Activated B cell treated with CpG ODN at 0.5 μM for 24 hours (primary cell): ENCODE measurements at regions not wholly inside any gene's neighbourhood (a gene's known extent, or its start where the extent isn't known, plus 50 kb on each side); places are given as distances from the start of the nearest gene placed in this dataset.

Experiments used
- ATAC-seq: fragments of 200-7000 bp; cut with Tn5 transposase; one replicate; pipeline ENCODE4 v1.10.0; 2021; ENCODE audit warnings: low read depth, mild to moderate bottlenecking, moderate library complexity
- CTCF ChIA-PET: fragments of 350-600 bp; sonication (Branson Sonifier 250); formaldehyde crosslinking; loops from one replicate; lab custom pipeline; 2021; ENCODE audit warnings: antibody characterized with exemption; lab: Charles Lee
- POLR2A ChIA-PET: fragments of 350-600 bp; sonication (Branson Sonifier 250); formaldehyde crosslinking; loops from one replicate; lab custom pipeline; 2021; ENCODE audit warnings: antibody characterized with exemption; lab: Charles Lee
- DNase-seq: peaks from one replicate; pipeline ENCODE4 v3.0.0; 2022
- H3K27ac Mint-ChIP-seq: one replicate; pipeline ENCODE4 v1.8.0; 2020; ENCODE audit warnings: mixed read lengths
- H3K27me3 Mint-ChIP-seq: one replicate; pipeline ENCODE4 v1.8.0; 2021; ENCODE audit warnings: mixed read lengths
- H3K36me3 Mint-ChIP-seq: one replicate; pipeline ENCODE4 v1.8.0; 2021; ENCODE audit warnings: low read depth, mixed read lengths
- H3K4me1 Mint-ChIP-seq: one replicate; pipeline ENCODE4 v1.8.0; 2021; ENCODE audit warnings: mixed read lengths
- H3K4me3 Mint-ChIP-seq: one replicate; pipeline ENCODE4 v1.8.0; 2020; ENCODE audit warnings: mild to moderate bottlenecking, mixed read lengths
- H3K9me3 Mint-ChIP-seq: one replicate; pipeline ENCODE4 v1.8.0; 2020; ENCODE audit warnings: mixed read lengths
- CTCF ChIP-seq: fragments of 200-600 bp; IDR thresholded peaks from one replicate; pipeline ENCODE4 v1.8.0; 2022; ENCODE audit warnings: antibody characterized with exemption, mild to moderate bottlenecking
- intact Hi-C: fragments of 100-400 bp; cut with micrococcal nuclease; formaldehyde crosslinking; loops from one replicate; pipeline ENCODE4 v1.15.1; 2024

- H3K9me3 Mint-ChIP-seq, result peaks cover 7% of the 10 kb centered on the region
- DNase-seq (no peak), ATAC-seq (no peak)
- TF ChIP-seq CTCF, result no peak
- H3K27me3 Mint-ChIP-seq, result no peaks in the 10 kb centered on the region
- CTCF ChIA-PET, result no interaction called here
- H3K4me1 Mint-ChIP-seq, result no peaks in the 10 kb centered on the region
- POLR2A ChIA-PET, result no interaction called here
- no peak overlapping the region for H3K4me3 Mint-ChIP-seq
- no peaks in the 10 kb centered on the region for H3K36me3 Mint-ChIP-seq
- no peak overlapping the region for H3K27ac Mint-ChIP-seq
- intact Hi-C loops, result no loop called here
Measured at GRCh38 chr5:92418341-92418740, 1035.2 kb upstream of the ARRDC3 start.

GRCh38 chr5:92409134-92409533 is 1026.0 kb upstream of the ARRDC3 start:
- ATAC-seq, result no peak
- Mint-ChIP-seq H3K4me3 (no peak overlapping the region), H3K4me1 (no peaks in the 10 kb centered on the region), H3K27me3 (no peaks in the 10 kb centered on the region), H3K36me3 (no peaks in the 10 kb centered on the region), H3K27ac (no peak overlapping the region), H3K9me3 (peaks cover 3% of the 10 kb centered on the region)
- intact Hi-C loops, result no loop called here
- CTCF ChIA-PET, result no interaction called here
- no peak for TF ChIP-seq CTCF
- POLR2A ChIA-PET, result no interaction called here
- no peak for DNase-seq

- ChIA-PET POLR2A (no interaction called here), CTCF (no interaction called here)
- no peak for TF ChIP-seq CTCF
- H3K4me1 Mint-ChIP-seq, result no peaks in the 10 kb centered on the region
- DNase-seq (no peak), ATAC-seq (no peak)
- no peak overlapping the region for H3K4me3 Mint-ChIP-seq
- peaks cover 3% of the 10 kb centered on the region for H3K9me3 Mint-ChIP-seq
- no peaks in the 10 kb centered on the region for H3K27me3 Mint-ChIP-seq
- H3K27ac Mint-ChIP-seq, result no peak overlapping the region
- no peaks in the 10 kb centered on the region for H3K36me3 Mint-ChIP-seq
- intact Hi-C loops, result no loop called here
Measured at GRCh38 chr5:92402956-92403702, 1020.0 kb upstream of the ARRDC3 start.

GRCh38 chr5:92402045-92402444 is 1018.9 kb upstream of the ARRDC3 start:
- POLR2A ChIA-PET, result no interaction called here
- CTCF ChIA-PET, result no interaction called here
- Mint-ChIP-seq H3K4me3 (no peak overlapping the region), H3K27ac (no peak overlapping the region), H3K36me3 (no peaks in the 10 kb centered on the region), H3K9me3 (peaks cover 3% of the 10 kb centered on the region), H3K4me1 (no peaks in the 10 kb centered on the region), H3K27me3 (no peaks in the 10 kb centered on the region)
- intact Hi-C loops, result no loop called here
- ATAC-seq, result no peak
- TF ChIP-seq CTCF, result no peak
- no peak for DNase-seq

GRCh38 chr5:92401492-92401891 is 1018.4 kb upstream of the ARRDC3 start:
- CTCF ChIA-PET, result no interaction called here

More at GRCh38 chr5:92401492-92401891, 1018.4 kb upstream of the ARRDC3 start:
- H3K4me3 Mint-ChIP-seq, result no peak overlapping the region
- no peaks in the 10 kb centered on the region for H3K27me3 Mint-ChIP-seq
- POLR2A ChIA-PET, result no interaction called here
- no peak overlapping the region for H3K27ac Mint-ChIP-seq
- no peaks in the 10 kb centered on the region for H3K4me1 Mint-ChIP-seq
- TF ChIP-seq CTCF, result no peak
- intact Hi-C loops, result no loop called here
- ATAC-seq (no peak), DNase-seq (no peak)
- H3K36me3 Mint-ChIP-seq, result no peaks in the 10 kb centered on the region
- peaks cover 2% of the 10 kb centered on the region for H3K9me3 Mint-ChIP-seq
